Neural cell (in vitro differentiated cells): ENCODE measurements at regions not wholly inside any gene's neighbourhood (a gene's known extent, or its start where the extent isn't known, plus 50 kb on each side); places are given as distances from the start of the nearest gene placed in this dataset.
"Not testable (repeated sequence)": the region's sequence is repeated elsewhere in the genome, so short reads cannot be mapped to it uniquely, and the experiment has no call there.

Source experiments
- H2AFZ ChIP-seq: fragments of 200-600, 300-800 bp; sonication (generic), shearing (Covaris generic); 2 replicates; pipeline ENCODE4 v1.6.0; 2014; ENCODE audit warnings: low read depth, mild to moderate bottlenecking, antibody characterized with exemption, low read length, moderate library complexity
- H3F3A ChIP-seq: fragments of 200-600 bp; shearing (Covaris generic); 2 replicates; pipeline ENCODE4 v1.6.1; 2016; ENCODE audit warnings: mild to moderate bottlenecking, moderate library complexity, mixed read lengths, antibody characterized with exemption, low read length; ENCODE audit not compliant: insufficient read depth, poor library complexity, severe bottlenecking
- H3K27ac ChIP-seq: fragments of 200-600, 300-800 bp; sonication (generic), shearing (Covaris generic); 2 replicates; pipeline ENCODE4 v1.5.1; 2014; ENCODE audit warnings: mild to moderate bottlenecking, low read length, moderate library complexity
- H3K27me3 ChIP-seq: fragments of 300-800, 200-600 bp; sonication (generic), shearing (Covaris generic); 2 replicates; pipeline ENCODE4 v1.6.0; 2014; ENCODE audit warnings: mild to moderate bottlenecking, low read depth, low read length, moderate library complexity; ENCODE audit not compliant: insufficient read depth
- H3K36me3 ChIP-seq: fragments of 300-800, 200-600 bp; sonication (generic), shearing (Covaris generic); 2 replicates; pipeline ENCODE4 v1.5.1; 2014; ENCODE audit warnings: mild to moderate bottlenecking, antibody characterized with exemption, low read length, moderate library complexity; ENCODE audit not compliant: insufficient read depth
- H3K4me2 ChIP-seq: fragments of 300-800, 200-600 bp; sonication (generic), shearing (Covaris generic); 2 replicates; pipeline ENCODE4 v1.6.0; 2014; ENCODE audit warnings: mild to moderate bottlenecking, low read length
- H3K4me3 ChIP-seq: fragments of 300-800, 200-600 bp; sonication (generic), shearing (Covaris generic); 2 replicates; pipeline ENCODE4 v1.5.1; 2014; ENCODE audit warnings: mild to moderate bottlenecking, low read length, moderate library complexity
- H3K79me2 ChIP-seq: fragments of 200-600 bp; shearing (Covaris generic); replicated peaks from 2 replicates; pipeline ENCODE4 v1.6.0; 2014; ENCODE audit warnings: mild to moderate bottlenecking, low read length, moderate library complexity; ENCODE audit not compliant: insufficient read depth
- H3K9ac ChIP-seq: fragments of 300-800, 200-600 bp; sonication (generic), shearing (Covaris generic); 2 replicates; pipeline ENCODE4 v1.6.1; 2016; ENCODE audit warnings: mild to moderate bottlenecking, low read length, mixed read lengths
- H3K9me2 ChIP-seq: fragments of 200-600 bp; shearing (Covaris generic); 2 replicates; pipeline ENCODE4 v1.6.1; 2016; ENCODE audit warnings: mild to moderate bottlenecking, low read length, mixed read lengths; ENCODE audit not compliant: insufficient read depth
- H3K9me3 ChIP-seq: fragments of 200-600, 300-800 bp; sonication (generic), shearing (Covaris generic); 2 replicates; pipeline ENCODE4 v1.6.1; 2016; ENCODE audit warnings: mild to moderate bottlenecking, mixed run types, low read length, moderate library complexity, mixed read lengths
- H4K20me1 ChIP-seq: fragments of 200-600 bp; shearing (Covaris generic); 2 replicates; pipeline ENCODE4 v1.6.1; 2016; ENCODE audit warnings: mild to moderate bottlenecking, mixed run types; ENCODE audit not compliant: insufficient read depth
- EP300 ChIP-seq: fragments of 450-650 bp; conservative IDR thresholded peaks from 2 replicates; pipeline ENCODE4 v1.6.1; 2014; ENCODE audit warnings: antibody characterized with exemption, mild to moderate bottlenecking, moderate library complexity; ENCODE audit not compliant: poor library complexity, severe bottlenecking
- EZH2 ChIP-seq: fragments of 200-600, 300-800 bp; shearing (Covaris generic), sonication (generic); IDR thresholded peaks from 2 replicates; pipeline ENCODE4 v1.6.1; 2014; ENCODE audit warnings: antibody characterized with exemption, low read length, borderline replicate concordance, mild to moderate bottlenecking; ENCODE audit not compliant: insufficient read depth, poor library complexity, severe bottlenecking
- MXI1 ChIP-seq: fragments of 450-650 bp; conservative IDR thresholded peaks from 2 replicates; pipeline ENCODE4 v1.6.1; 2014; ENCODE audit warnings: antibody characterized with exemption, mild to moderate bottlenecking; ENCODE audit not compliant: poor library complexity, severe bottlenecking
- POLR2AphosphoS5 ChIP-seq: IDR thresholded peaks from 2 replicates; pipeline ENCODE4 v1.6.1; 2012
- RAD21 ChIP-seq: fragments of 450-650 bp; conservative IDR thresholded peaks from 2 replicates; pipeline ENCODE4 v1.6.1; 2014; ENCODE audit warnings: antibody characterized with exemption, mild to moderate bottlenecking, moderate library complexity
- SMC3 ChIP-seq: fragments of 450-650 bp; conservative IDR thresholded peaks from 2 replicates; pipeline ENCODE4 v1.6.1; 2014; ENCODE audit warnings: antibody characterized with exemption, mild to moderate bottlenecking, moderate library complexity; ENCODE audit not compliant: poor library complexity
- TAF1 ChIP-seq: IDR thresholded peaks from 2 replicates; pipeline ENCODE4 v1.6.1; 2012; ENCODE audit warnings: low read depth
- TF ChIP-seq, protein P1 (sequence below): fragments of 450-650 bp; IDR thresholded peaks from 2 replicates; pipeline ENCODE4 v1.5.1; 2014; ENCODE audit warnings: antibody characterized with exemption, mild to moderate bottlenecking, moderate library complexity; ENCODE audit not compliant: poor library complexity, severe bottlenecking
- TF ChIP-seq, protein P2 (sequence below): IDR thresholded peaks from 2 replicates; pipeline ENCODE4 v1.6.1; 2012; ENCODE audit warnings: borderline replicate concordance

DNA sequence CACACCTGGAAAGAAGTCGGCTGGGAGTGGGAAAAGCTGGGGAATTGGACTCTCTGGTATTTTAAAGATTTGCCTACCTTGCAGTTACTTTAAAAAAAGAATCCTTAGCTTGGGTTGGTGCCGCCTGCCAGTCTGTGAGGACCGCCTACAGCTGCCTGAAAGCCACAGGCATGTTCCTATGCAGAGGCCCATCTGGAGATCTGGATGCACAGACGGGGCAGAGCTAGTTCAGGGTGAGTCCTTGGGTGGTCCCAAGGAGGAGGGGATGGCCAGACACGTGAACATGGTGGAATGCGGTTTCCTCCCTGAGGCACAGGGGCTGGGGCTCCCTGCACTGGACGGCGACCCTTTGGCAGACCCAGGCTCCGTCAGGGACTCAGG, 113.2 kb upstream of the IQSEC1 start:
- Histone ChIP-seq H3F3A (no peaks in the 10 kb centered on the region), H3K79me2 (no peaks in the 10 kb centered on the region), H3K9ac (no peak overlapping the region), H3K4me2 (no peak overlapping the region), H3K9me3 (no peaks in the 10 kb centered on the region), H3K27ac (no peak overlapping the region), H3K27me3 (no peaks in the 10 kb centered on the region), H3K36me3 (no peaks in the 10 kb centered on the region), H3K9me2 (no peaks in the 10 kb centered on the region), H3K4me3 (no peak overlapping the region), H2AFZ (no peak overlapping the region), H4K20me1 (no peaks in the 10 kb centered on the region)
- TF ChIP-seq POLR2AphosphoS5: no peak
- TF ChIP-seq TAF1: no peak

DNA sequence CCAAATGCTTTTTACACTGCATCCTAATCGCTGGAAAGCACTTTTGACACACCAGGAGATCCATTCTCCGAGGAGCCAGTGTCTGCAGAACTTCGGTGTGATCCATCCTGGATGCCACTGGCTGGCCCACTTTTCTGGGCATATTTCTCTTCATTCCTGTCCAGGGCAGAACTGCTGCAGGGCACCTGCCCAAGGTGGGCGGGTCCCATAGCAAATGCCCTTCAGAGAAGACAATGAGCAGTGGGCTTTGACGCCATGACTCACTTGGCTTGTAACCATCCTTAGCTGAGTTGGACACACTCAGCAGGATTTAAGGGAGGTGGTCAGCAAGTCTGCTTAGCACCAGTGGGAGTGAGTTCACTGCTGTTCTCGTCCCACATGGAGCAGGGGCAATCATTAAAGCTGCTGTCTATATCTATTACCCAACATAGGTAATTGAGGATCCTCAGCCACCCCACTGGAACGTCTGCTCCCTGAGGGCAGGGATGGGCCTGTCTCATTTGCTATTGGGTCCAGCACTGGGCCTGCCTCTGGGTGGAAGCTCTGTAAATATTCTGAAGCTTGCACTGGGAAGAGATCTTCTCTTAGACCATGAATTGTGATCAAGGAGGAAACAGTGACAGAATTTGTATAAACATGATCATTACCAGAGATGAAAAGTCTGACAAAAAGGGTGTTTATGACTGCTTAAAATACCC, 112.7 kb upstream of the IQSEC1 start:
- TF ChIP-seq, protein P1, sequence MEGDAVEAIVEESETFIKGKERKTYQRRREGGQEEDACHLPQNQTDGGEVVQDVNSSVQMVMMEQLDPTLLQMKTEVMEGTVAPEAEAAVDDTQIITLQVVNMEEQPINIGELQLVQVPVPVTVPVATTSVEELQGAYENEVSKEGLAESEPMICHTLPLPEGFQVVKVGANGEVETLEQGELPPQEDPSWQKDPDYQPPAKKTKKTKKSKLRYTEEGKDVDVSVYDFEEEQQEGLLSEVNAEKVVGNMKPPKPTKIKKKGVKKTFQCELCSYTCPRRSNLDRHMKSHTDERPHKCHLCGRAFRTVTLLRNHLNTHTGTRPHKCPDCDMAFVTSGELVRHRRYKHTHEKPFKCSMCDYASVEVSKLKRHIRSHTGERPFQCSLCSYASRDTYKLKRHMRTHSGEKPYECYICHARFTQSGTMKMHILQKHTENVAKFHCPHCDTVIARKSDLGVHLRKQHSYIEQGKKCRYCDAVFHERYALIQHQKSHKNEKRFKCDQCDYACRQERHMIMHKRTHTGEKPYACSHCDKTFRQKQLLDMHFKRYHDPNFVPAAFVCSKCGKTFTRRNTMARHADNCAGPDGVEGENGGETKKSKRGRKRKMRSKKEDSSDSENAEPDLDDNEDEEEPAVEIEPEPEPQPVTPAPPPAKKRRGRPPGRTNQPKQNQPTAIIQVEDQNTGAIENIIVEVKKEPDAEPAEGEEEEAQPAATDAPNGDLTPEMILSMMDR: no peak
- no peak for TF ChIP-seq SMC3
- no peak for TF ChIP-seq EP300
- TF ChIP-seq TAF1: no peak
- TF ChIP-seq RAD21: no peak
- TF ChIP-seq POLR2AphosphoS5: no peak
- TF ChIP-seq MXI1: no peak
- TF ChIP-seq, protein P2, sequence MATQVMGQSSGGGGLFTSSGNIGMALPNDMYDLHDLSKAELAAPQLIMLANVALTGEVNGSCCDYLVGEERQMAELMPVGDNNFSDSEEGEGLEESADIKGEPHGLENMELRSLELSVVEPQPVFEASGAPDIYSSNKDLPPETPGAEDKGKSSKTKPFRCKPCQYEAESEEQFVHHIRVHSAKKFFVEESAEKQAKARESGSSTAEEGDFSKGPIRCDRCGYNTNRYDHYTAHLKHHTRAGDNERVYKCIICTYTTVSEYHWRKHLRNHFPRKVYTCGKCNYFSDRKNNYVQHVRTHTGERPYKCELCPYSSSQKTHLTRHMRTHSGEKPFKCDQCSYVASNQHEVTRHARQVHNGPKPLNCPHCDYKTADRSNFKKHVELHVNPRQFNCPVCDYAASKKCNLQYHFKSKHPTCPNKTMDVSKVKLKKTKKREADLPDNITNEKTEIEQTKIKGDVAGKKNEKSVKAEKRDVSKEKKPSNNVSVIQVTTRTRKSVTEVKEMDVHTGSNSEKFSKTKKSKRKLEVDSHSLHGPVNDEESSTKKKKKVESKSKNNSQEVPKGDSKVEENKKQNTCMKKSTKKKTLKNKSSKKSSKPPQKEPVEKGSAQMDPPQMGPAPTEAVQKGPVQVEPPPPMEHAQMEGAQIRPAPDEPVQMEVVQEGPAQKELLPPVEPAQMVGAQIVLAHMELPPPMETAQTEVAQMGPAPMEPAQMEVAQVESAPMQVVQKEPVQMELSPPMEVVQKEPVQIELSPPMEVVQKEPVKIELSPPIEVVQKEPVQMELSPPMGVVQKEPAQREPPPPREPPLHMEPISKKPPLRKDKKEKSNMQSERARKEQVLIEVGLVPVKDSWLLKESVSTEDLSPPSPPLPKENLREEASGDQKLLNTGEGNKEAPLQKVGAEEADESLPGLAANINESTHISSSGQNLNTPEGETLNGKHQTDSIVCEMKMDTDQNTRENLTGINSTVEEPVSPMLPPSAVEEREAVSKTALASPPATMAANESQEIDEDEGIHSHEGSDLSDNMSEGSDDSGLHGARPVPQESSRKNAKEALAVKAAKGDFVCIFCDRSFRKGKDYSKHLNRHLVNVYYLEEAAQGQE: no peak
- TF ChIP-seq EZH2: no peak
- Histone ChIP-seq H3K79me2 (no peaks in the 10 kb centered on the region), H3K9ac (no peak overlapping the region), H3K27ac (no peak overlapping the region), H3K4me2 (no peak overlapping the region), H4K20me1 (no peaks in the 10 kb centered on the region), H2AFZ (no peak overlapping the region), H3K36me3 (no peaks in the 10 kb centered on the region), H3K9me2 (no peaks in the 10 kb centered on the region), H3K27me3 (no peaks in the 10 kb centered on the region), H3F3A (no peaks in the 10 kb centered on the region), H3K4me3 (no peak overlapping the region), H3K9me3 (no peaks in the 10 kb centered on the region)

DNA sequence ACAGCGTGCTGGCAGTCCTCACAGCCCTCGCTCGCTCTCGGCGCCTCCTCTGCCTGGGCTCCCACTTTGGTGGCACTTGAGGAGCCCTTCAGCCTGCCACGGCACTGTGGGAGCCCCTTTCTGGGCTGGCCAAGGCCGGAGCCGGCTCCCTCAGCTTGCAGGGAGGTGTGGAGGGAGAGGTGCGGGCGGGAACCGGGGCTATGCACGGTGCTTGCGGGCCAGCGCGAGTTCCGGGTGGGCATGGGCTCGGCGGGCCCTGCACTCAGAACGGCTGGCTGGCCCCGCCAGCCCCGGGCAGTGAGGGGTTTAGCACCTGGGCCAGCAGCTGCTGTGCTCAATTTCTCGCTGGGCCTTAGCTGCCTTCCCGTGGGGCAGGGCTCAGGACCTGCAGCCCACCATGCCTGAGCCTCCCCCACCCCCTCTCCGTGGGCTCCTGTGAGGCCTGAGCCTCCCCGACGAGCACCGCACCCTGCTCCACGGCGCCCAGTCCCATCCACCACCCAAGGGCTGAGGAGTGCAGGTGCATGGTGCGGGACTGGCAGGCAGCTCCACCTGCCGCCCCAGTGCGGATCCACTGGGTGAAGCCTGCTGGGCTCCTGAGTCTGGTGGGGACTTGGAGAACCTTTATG, 106.5 kb upstream of the IQSEC1 start:
- H3K9me3 ChIP-seq, H4K20me1 ChIP-seq, H3K9ac ChIP-seq, H3K27ac ChIP-seq, H3K79me2 ChIP-seq, H3K4me2 ChIP-seq, H3K4me3 ChIP-seq, H2AFZ ChIP-seq, H3K27me3 ChIP-seq, H3K9me2 ChIP-seq, H3K36me3 ChIP-seq, H3F3A ChIP-seq: not testable (repeated sequence)
